ENCODE measurements at regions not wholly inside any gene's neighbourhood (a gene's known extent, or its start where the extent isn't known, plus 50 kb on each side); places are given as distances from the start of the nearest gene placed in this dataset.

DNA sequence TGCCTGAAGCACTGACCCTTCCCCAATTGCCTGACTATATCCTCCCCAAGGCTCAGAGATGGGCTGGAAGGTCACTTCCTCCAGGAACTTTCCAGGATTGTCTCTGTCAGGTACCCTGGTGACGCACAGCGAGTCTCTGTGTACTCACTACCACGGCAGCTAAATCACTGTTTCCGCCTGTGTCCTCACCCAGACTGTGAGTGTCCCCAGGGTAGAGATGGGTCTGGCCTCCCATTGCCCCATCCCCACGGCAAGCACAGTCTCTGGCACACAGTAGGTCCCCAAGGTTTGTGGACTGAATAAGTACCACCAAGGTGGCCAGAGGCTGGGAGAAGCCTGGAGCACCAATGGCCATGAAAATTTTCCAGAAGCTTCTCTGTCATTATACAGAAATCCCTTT is 93.8 kb upstream of the RUNX3 start:
- intact Hi-C loops (cut with DNase I): no loop called here
- 100% methylated on average over 5 of the region's 5 CpGs for WGBS, 2 donors
- no peaks in the 10 kb centered on the region for H3K36me3 ChIP-seq
- H3K27me3 ChIP-seq: no peaks in the 10 kb centered on the region
- H3K4me1 ChIP-seq: peaks cover 0 to 8% of the 10 kb centered on the region in 2 donors
- H3K4me3 ChIP-seq (replicated peaks in 1 of 3): no peak overlapping the region
- H3K27ac ChIP-seq: no peak overlapping the region
- DNase-seq: no peak
- no peaks in the 10 kb centered on the region for H3K9me3 ChIP-seq
- no peak for TF ChIP-seq POLR2A (IDR thresholded peaks at IDR 0.05)
- TF ChIP-seq, protein P1, sequence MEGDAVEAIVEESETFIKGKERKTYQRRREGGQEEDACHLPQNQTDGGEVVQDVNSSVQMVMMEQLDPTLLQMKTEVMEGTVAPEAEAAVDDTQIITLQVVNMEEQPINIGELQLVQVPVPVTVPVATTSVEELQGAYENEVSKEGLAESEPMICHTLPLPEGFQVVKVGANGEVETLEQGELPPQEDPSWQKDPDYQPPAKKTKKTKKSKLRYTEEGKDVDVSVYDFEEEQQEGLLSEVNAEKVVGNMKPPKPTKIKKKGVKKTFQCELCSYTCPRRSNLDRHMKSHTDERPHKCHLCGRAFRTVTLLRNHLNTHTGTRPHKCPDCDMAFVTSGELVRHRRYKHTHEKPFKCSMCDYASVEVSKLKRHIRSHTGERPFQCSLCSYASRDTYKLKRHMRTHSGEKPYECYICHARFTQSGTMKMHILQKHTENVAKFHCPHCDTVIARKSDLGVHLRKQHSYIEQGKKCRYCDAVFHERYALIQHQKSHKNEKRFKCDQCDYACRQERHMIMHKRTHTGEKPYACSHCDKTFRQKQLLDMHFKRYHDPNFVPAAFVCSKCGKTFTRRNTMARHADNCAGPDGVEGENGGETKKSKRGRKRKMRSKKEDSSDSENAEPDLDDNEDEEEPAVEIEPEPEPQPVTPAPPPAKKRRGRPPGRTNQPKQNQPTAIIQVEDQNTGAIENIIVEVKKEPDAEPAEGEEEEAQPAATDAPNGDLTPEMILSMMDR (IDR thresholded peaks at IDR 0.05): no peak

DNA sequence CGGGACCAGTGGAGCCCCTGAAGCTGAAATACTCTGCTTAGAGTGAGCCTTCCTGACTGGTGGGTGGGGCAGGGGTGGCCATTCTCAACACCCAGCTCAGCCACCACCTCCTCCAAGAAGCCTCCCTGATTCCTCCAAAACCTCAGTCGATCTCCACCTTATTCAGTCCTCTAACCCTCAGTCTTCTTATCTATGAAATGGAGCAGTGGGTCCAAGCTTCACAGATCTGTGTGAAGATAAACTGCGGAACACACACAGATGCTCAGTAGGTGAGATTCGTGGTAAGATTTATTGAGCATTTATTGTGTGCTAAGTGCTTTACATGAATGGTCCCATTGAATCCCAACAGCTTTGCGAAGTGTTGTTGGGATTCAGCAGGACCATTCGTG is 93.1 kb upstream of the RUNX3 start:
- Histone ChIP-seq H3K4me3 (replicated peaks in 1 of 3) (no peak overlapping the region), H3K27me3 (no peaks in the 10 kb centered on the region), H3K27ac (no peak overlapping the region), H3K36me3 (no peaks in the 10 kb centered on the region), H3K9me3 (no peaks in the 10 kb centered on the region), H3K4me1 (peaks cover 0 to 8% of the 10 kb centered on the region in 2 donors)
- 85 to 86% methylated on average over 6 of the region's 6 CpGs for WGBS, 2 donors
- intact Hi-C loops (cut with DNase I): no loop called here
- DNase-seq: no peak
- no peak for TF ChIP-seq POLR2A (IDR thresholded peaks at IDR 0.05)
- TF ChIP-seq, protein P1 (IDR thresholded peaks at IDR 0.05): no peak

DNA sequence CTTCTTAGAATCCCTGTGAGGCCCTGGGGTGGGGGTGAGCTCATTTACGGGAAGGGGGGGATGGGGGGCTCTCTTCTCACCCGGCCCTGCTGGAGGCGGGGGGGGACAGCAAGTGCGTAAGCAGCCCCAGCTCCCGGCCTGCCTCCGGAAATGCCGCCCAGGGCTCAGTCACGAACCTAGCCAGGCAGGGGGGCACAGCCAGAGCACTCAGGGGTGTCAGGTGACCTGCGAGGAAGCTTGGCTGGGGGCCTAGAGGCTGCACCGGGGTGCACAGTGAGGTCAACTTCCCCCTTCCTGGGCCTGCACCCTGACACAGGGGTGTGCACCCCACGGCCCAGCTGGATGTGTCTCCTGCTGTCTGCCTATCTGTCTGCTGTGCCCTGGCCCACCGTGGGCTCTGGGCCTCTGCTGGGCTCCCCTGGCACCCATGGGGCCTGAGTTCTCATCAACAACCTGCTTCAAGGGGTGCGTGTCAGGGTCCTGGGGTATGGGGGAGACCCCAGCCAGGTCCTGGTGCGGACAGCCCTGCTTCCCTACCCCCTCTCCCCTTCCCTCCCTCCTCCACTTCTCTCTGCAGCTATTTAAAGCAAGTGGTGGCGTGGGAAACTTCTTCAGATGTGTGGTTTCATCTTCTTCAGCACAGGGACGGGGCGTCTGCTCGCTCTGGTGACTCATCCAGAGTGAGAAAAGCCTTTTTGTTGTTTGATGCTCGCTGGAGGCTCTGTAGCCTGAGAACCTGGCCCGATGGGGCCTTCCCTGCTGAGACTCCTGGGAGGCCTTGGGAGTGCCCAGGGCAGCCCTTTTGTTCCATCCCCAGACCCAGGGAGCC is 92.5 kb upstream of the RUNX3 start:
- TF ChIP-seq, protein P1 (IDR thresholded peaks at IDR 0.05): no peak
- peaks cover 0 to 8% of the 10 kb centered on the region in 2 donors for H3K4me1 ChIP-seq
- peak; percentile 33 to 43 for DNase-seq
- H3K9me3 ChIP-seq: no peaks in the 10 kb centered on the region
- H3K27me3 ChIP-seq: no peaks in the 10 kb centered on the region
- H3K36me3 ChIP-seq: no peaks in the 10 kb centered on the region
- intact Hi-C loops (cut with DNase I): no loop called here
- H3K27ac ChIP-seq: no peak overlapping the region
- H3K4me3 ChIP-seq (replicated peaks in 1 of 3): no peak overlapping the region
- whole genome bisulfite sequencing, 2 donors: 35 to 49% methylated on average over 8 to 11 of the region's 20 CpGs

DNA sequence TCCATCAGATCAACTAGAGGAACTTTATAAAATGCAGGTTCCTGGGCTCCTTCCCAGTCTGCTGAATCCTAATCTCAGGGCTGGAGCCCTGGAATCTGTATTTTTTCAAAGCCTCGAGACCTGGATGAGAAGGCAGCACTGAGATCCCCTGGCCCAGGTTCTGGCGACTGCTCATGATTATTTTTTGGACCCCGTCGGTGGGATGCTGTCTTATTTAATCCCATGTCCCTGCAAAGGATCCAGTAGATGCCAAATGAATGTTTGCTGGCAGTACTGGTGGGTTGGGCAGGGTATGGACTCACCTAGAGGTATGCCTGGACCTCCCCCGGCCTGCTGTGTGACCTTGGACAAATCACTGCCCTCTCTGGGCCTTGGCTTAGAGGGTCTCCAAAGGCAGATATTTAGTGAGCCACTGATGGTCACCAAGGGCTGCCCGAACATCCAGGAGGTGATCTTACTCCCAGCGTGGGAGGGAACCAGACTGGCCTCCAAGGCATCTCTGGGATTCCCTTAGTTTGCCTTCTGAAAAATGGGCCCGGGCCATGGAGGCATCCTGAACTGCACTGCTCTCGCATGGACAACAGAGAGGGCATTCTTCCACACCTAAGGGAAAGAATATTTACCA is 91.6 kb upstream of the RUNX3 start:
- no peak overlapping the region for H3K27ac ChIP-seq
- H3K9me3 ChIP-seq: no peaks in the 10 kb centered on the region
- no peak for DNase-seq
- no peak overlapping the region for H3K4me3 ChIP-seq (replicated peaks in 1 of 3)
- H3K36me3 ChIP-seq: no peaks in the 10 kb centered on the region
- no peaks in the 10 kb centered on the region for H3K27me3 ChIP-seq
- WGBS, 2 donors: 84 to 89% methylated on average over 9 of the region's 9 CpGs
- no peak for TF ChIP-seq POLR2A (IDR thresholded peaks at IDR 0.05)
- TF ChIP-seq, protein P1 (IDR thresholded peaks at IDR 0.05): no peak
- H3K4me1 ChIP-seq: peaks cover 0 to 8% of the 10 kb centered on the region in 2 donors
- intact Hi-C loops (cut with DNase I): no loop called here

Measured in thyroid gland (tissue), 4 donors.